ENCODE measurements at regions not wholly inside any gene's neighbourhood (a gene's known extent, or its start where the extent isn't known, plus 50 kb on each side); places are given as distances from the start of the nearest gene placed in this dataset.

GRCh38 chr6:135796643-135797305 is 54.7 kb upstream of the PDE7B start:
- no peak for DNase-seq (ENCODE audit: low read depth in 4 of 4, low spot score in 1 of 4)

- DNase-seq (ENCODE audit: low read depth in 4 of 4, low spot score in 1 of 4), result no peak
Observed at GRCh38 chr6:135797361-135797760, 54.1 kb upstream of the PDE7B start.

DNA sequence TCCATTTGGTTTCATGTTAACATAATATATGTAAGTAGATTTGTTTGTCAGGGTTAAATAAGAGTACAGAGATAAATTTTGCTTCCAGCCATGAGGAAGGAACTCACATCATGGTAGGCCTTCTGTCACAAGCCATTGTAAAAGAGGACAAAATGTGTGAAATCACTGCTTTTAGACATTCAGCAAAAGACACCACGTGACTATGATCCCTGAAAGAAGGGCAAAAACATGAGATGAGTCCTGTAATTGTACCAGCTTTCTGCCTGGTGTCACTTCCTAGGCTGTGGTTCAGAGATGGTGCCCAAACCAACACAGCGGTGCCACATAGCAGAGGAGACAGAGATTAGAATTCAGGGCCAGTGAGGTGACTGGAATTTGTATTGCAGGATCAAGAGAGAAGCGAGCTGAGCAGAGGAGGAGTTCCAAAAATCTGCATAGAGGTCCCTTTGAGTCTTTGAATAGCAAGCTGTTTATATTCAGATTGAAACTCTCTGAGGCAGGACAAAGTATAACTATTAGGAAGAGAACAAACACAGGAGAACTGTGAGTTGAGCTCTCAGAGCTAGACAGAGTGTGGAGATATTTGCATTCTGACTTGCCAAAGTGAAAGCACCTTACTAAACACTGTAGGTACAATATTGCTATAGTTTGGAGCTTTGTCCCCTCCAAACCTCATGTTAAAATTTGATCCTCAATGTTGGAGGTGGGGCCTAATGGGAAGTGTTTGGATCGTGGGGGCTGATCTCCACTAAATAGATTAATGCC is 52.6 kb upstream of the PDE7B start:
- no peak for DNase-seq (ENCODE audit: low read depth in 4 of 4, low spot score in 1 of 4)

Data from stimulated activated CD4-positive, alpha-beta T cell treated with anti-CD3 and anti-CD28 coated beads, Interleukin-1b, Interleukin-23, amount 100 ng/mL, for 24 hours (primary cell).